H1 (cell line): ENCODE measurements at regions not wholly inside any gene's neighbourhood (a gene's known extent, or its start where the extent isn't known, plus 50 kb on each side); places are given as distances from the start of the nearest gene placed in this dataset.

ENCODE experiments used
- BACH1 ChIP-seq: IDR thresholded peaks from 2 replicates; pipeline ENCODE4 v1.6.1; 2012; ENCODE audit warnings: low read length, improper control_type of control experiment
- CHD2 ChIP-seq: IDR thresholded peaks from 2 replicates; pipeline ENCODE4 v1.6.1; 2012; ENCODE audit warnings: low read length, improper control_type of control experiment
- CHD7 ChIP-seq: fragments of 300-600 bp; sonication (generic); IDR thresholded peaks from 2 replicates; pipeline ENCODE4 v1.7.1; 2012; ENCODE audit warnings: low read length, moderate library complexity, mild to moderate bottlenecking, inconsistent platforms; ENCODE audit not compliant: insufficient replicate concordance
- KDM5A ChIP-seq: fragments of 200-600 bp; IDR thresholded peaks from 2 replicates; pipeline ENCODE4 v1.7.1; 2012; ENCODE audit warnings: mild to moderate bottlenecking, low read length, inconsistent platforms, mixed read lengths
- RXRA ChIP-seq: IDR thresholded peaks from 2 replicates; pipeline ENCODE4 v1.6.1; 2011; ENCODE audit warnings: low read depth, mild to moderate bottlenecking, low read length, moderate library complexity; ENCODE audit not compliant: insufficient read depth
- SIRT6 ChIP-seq: IDR thresholded peaks from one replicate; pipeline ENCODE4 v1.7.1; 2012; ENCODE audit warnings: low read length, inconsistent platforms
- SIX5 ChIP-seq: IDR thresholded peaks from 2 replicates; pipeline ENCODE4 v1.6.1; 2011; ENCODE audit warnings: mild to moderate bottlenecking, low read depth, low read length
- YY1 ChIP-seq: IDR thresholded peaks from 2 replicates; pipeline ENCODE4 v1.6.1; 2011; ENCODE audit warnings: low read depth, mild to moderate bottlenecking, low read length
- TF ChIP-seq, protein P1 (sequence below): IDR thresholded peaks from 2 replicates; pipeline ENCODE4 v1.6.1; 2012; ENCODE audit warnings: inconsistent platforms
- TF ChIP-seq, protein P2 (sequence below): IDR thresholded peaks from 2 replicates; pipeline ENCODE4 v1.6.1; 2012; ENCODE audit warnings: inconsistent platforms

GRCh38 chr7:142328551-142328950 is 70.7 kb upstream of the PRSS58 start (continued):
- no peak for TF ChIP-seq CHD7
- no peak for TF ChIP-seq KDM5A
- TF ChIP-seq RXRA: no peak
- no peak for TF ChIP-seq BACH1
- TF ChIP-seq, protein P1, sequence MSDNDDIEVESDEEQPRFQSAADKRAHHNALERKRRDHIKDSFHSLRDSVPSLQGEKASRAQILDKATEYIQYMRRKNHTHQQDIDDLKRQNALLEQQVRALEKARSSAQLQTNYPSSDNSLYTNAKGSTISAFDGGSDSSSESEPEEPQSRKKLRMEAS: no peak
- TF ChIP-seq CHD2: no peak
- no peak for TF ChIP-seq SIRT6
- TF ChIP-seq YY1: no peak
- TF ChIP-seq, protein P2, sequence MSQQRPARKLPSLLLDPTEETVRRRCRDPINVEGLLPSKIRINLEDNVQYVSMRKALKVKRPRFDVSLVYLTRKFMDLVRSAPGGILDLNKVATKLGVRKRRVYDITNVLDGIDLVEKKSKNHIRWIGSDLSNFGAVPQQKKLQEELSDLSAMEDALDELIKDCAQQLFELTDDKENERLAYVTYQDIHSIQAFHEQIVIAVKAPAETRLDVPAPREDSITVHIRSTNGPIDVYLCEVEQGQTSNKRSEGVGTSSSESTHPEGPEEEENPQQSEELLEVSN: no peak
- TF ChIP-seq SIX5: no peak
